Right cardiac atrium (tissue), 5 donors: ENCODE measurements at regions not wholly inside any gene's neighbourhood (a gene's known extent, or its start where the extent isn't known, plus 50 kb on each side); places are given as distances from the start of the nearest gene placed in this dataset.

ENCODE experiments used
- ATAC-seq, 2 donors: fragments of 200-7000 bp; cut with Tn5 transposase; one replicate each; pipeline versions ENCODE4 v1.8.0 to v1.9.1; 2020; ENCODE audit warnings: moderate library complexity in 2 of 2, mild to moderate bottlenecking in 1 of 2
- DNase-seq, 3 donors: peaks; one replicate each; pipeline ENCODE4 v3.0.0-alpha.2; 2020
- H3K27ac ChIP-seq: one replicate; pipeline ENCODE4 v1.5.1; 2013; ENCODE audit warnings: mild to moderate bottlenecking, low read length, control low read depth, moderate library complexity
- H3K27me3 ChIP-seq: one replicate; pipeline ENCODE4 v1.6.1; 2013; ENCODE audit not compliant: control insufficient read depth, insufficient read depth
- H3K4me1 ChIP-seq: one replicate; pipeline ENCODE4 v1.6.1; 2013; ENCODE audit warnings: low read length; ENCODE audit not compliant: control insufficient read depth, insufficient read depth
- H3K4me3 ChIP-seq: one replicate; pipeline ENCODE4 v1.5.1; 2013; ENCODE audit warnings: low read length, control low read depth
- H3K9me3 ChIP-seq: one replicate; pipeline ENCODE4 v1.6.1; 2013; ENCODE audit warnings: low read length; ENCODE audit not compliant: control insufficient read depth
- WGBS: extraction: QIAGEN DNeasy Blood & Tissue Kit; methylation state at CpG from one replicate; pipeline ENCODE4 v1.1.7; 2013; 5-methylcytosine and 5-hydroxymethylcytosine counted together
- intact Hi-C, 4 donors: fragments of 100-400 bp; cut with DNase I; formaldehyde crosslinking; loops; one replicate each; pipeline versions ENCODE4 v1.11.0 to v1.14.0; 2022 to 2023
- donor health status: healthy with polysubstance abuse.
- donor health status: DM: no; HTN: yes; CAD: no.
- donor health status: DM: no; HTN: no; CAD: no.
- donor health status: DM: no; HTN: yes; CAD: no; lungs with severe emphysema.
- donor health status: DM: yes; HTN: yes; CAD: no.

DNA sequence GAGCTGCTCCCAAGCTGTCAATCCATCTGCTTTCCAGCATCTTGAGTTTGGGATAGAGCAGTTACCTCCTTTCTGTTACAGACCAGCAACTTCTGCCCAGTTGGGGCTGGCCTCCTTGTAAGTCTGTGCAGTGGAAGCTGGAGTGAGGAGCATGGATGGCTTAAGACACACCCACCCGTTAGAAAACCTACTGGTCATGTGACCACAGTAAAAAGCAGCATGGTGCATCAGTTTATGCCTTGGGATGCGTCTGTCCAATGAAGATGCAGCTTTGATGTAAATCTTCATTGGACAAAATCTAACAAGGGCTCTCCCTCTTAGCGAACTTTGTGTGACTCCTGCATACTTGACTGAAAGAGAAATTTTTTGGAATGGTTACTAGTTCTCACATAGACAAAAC lies 453.5 kb downstream of the TYW1 start:
- Histone ChIP-seq H3K4me1 (no peaks in the 10 kb centered on the region), H3K27ac (no peak overlapping the region), H3K9me3 (no peaks in the 10 kb centered on the region), H3K27me3 (no peaks in the 10 kb centered on the region), H3K4me3 (no peak overlapping the region)
- intact Hi-C loops = no loop called here
- no peak for ATAC-seq
- WGBS = 70% methylated on average over 3 of the region's 3 CpGs
- DNase-seq = no peak

DNA sequence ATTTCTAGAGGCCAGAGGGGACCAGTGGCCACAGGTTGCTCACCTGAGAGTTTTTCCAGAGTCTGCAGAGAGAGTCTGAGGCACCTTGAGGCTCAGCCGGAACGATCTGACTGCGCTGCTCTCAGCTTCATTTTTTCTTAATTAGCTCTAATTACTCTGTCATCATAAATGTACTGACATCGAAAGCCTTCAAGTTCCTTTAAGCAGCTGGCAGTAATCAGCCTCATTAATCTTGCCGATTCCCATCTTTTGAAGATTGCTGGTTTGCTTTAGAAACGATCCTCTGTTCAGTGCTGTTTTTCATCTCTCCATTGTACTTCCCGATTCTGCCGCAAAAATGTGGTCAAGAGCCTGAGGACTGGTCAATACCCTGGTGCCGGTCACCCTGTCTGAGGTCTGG lies 454.7 kb downstream of the TYW1 start:
- 79% methylated on average over 9 of the region's 9 CpGs for WGBS

DNA sequence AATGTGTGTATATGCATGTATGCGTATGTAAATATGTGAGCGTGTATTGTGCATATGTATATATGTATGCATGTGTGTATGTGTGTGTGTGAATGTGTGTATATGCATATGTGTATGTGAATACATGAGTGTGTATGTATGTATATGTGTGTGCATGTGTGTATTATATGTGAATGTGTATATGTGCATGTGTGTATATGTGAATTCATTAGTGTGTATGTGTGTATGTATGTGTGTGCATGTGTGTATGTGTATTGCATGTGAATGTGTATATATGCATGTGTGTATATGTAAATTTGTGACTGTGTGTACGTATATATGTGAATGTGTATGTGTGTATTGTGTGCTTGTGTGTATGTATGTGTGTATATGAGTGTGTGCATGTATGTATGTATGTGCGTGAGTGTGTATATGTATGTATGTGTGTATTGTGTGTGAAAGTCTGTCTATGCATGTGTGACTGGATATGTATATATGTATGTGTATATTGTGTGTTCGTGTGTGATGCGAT lies 455.9 kb downstream of the TYW1 start:
- Histone ChIP-seq H3K27ac (no peak overlapping the region), H3K27me3 (no peaks in the 10 kb centered on the region), H3K4me3 (no peak overlapping the region), H3K4me1 (no peaks in the 10 kb centered on the region), H3K9me3 (no peaks in the 10 kb centered on the region)
- intact Hi-C loops = no loop called here
- WGBS = 95% methylated on average over 6 of the region's 6 CpGs
- no peak for DNase-seq
- no peak for ATAC-seq

More for the DNA sequence above, 454.7 kb downstream of the TYW1 start:
- intact Hi-C loops = no loop called here
- ATAC-seq (no peak), DNase-seq (no peak)
- Histone ChIP-seq H3K27me3 (no peaks in the 10 kb centered on the region), H3K4me3 (no peak overlapping the region), H3K4me1 (no peaks in the 10 kb centered on the region), H3K9me3 (no peaks in the 10 kb centered on the region), H3K27ac (no peak overlapping the region)

DNA sequence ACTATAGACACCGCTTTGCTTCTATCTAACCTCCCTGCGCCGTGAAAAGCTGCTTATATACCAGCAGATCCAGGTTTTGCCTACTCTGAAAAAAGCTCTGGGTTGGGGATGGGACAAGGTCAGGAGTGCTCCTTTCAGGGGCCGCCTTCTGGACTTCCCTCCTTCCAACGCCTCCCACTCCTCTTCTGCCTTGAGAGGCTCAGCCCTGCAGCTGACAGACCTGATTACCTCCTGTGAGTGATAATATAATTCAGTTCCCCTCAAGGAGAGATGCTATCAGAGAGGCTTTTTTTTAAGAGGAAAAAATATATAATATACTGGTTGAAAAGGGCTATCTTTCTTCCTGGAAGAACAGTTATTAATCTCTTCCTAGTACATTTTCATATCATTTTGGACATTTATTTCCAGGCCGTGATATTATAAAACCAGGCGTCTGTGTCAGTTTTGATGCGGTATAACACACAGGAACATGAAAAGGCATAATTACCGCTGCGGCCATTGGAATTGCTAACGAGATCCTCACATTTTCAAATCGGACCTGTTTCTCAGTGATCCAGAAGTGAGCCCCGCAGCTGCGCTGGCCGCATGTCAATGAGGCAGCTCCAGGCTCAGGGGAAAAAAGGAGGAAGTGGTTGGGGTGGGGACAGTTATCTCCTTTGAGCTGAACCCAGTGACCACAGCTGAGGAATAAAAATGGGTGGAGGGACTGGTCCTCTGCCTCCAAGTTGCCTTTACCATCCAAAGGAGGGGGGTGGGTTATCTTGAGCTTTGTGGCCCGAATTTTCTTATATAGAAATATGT lies 457.1 kb downstream of the TYW1 start:
- no peaks in the 10 kb centered on the region for H3K27me3 ChIP-seq
- intact Hi-C loops = no loop called here
- DNase-seq (no peak), ATAC-seq (no peak)
- no peak overlapping the region for H3K27ac ChIP-seq
- 59% methylated on average over 16 of the region's 16 CpGs for WGBS
- no peaks in the 10 kb centered on the region for H3K4me1 ChIP-seq
- no peaks in the 10 kb centered on the region for H3K9me3 ChIP-seq
- no peak overlapping the region for H3K4me3 ChIP-seq

DNA sequence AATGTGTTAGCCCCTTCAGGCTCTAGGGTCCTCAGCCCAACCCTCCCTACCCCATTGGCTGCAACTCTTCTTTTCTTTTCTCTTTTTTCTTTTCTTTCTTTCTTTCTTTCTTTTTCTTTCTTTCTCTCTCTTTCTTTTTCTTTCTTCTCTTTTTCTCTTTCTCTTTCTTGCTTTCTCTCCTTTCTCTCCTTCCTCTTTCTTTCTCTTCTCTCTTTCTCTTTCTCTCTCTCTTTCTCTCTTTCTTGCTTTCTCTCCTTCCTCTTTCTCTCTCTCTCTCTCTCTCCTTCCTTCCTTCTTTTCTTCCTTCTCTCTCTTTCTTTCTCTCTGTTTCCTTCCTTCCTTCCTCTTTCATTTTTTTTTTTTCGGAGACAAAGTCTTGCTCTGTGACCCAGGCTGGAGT lies 458.9 kb downstream of the TYW1 start:
- no peak for ATAC-seq

DNA sequence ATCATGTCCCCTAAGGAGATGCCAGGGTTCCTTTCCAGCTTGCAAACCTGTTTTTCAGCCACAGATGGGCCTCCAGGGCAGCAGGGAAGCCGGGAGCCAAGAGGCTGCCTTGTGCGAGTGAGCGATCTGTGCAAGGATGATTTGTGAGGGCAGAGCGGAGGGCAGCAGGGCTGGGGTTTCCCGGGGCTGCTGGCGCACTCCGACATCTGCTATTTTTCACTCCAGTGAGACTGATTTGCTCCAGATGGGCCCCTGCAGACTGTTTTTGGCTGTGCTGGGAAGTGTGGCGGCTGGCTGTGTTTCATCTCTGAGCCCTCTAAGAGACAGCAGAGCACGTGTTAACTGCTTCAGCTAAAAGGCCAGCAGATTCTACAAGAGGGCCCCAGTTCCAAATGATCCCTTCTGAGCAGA lies 466.2 kb downstream of the TYW1 start:
- peak; percentile 28 to 55 for ATAC-seq
- Histone ChIP-seq H3K4me3 (no peak overlapping the region), H3K4me1 (no peaks in the 10 kb centered on the region), H3K9me3 (no peaks in the 10 kb centered on the region), H3K27ac (no peak overlapping the region), H3K27me3 (no peaks in the 10 kb centered on the region)
- WGBS = 16% methylated on average over 9 of the region's 9 CpGs
- peak in 2 of 3 donors; percentile 50 to 52 for DNase-seq
- intact Hi-C loops = no loop called here

More for the DNA sequence above, 458.9 kb downstream of the TYW1 start:
- no peak for DNase-seq
- Histone ChIP-seq H3K4me1 (no peaks in the 10 kb centered on the region), H3K4me3 (no peak overlapping the region), H3K27me3 (no peaks in the 10 kb centered on the region), H3K27ac (no peak overlapping the region), H3K9me3 (no peaks in the 10 kb centered on the region)
- 72% methylated on average over 1 of the region's 1 CpG for WGBS
- intact Hi-C loops = no loop called here

DNA sequence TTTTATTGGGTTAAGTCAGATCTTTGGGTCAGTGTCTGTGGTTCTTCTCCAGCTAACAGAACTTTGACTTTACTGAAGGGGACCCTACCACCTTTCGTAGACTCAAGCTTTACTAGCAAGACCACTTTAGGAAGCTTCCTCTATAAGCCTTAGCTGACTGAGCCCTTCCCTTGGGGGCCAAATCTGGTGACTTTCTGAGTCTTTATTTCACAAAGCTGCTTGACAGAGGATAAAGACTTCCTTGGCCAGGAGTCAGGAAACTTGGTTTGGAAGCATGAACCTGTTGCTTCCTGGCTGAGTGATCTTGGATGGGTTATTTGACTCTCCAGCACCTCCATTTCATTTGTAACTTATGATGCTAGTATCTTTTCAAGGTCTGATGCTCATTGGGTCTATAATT lies 466.7 kb downstream of the TYW1 start:
- WGBS = 90% methylated on average over 1 of the region's 1 CpG
- intact Hi-C loops = no loop called here

DNA sequence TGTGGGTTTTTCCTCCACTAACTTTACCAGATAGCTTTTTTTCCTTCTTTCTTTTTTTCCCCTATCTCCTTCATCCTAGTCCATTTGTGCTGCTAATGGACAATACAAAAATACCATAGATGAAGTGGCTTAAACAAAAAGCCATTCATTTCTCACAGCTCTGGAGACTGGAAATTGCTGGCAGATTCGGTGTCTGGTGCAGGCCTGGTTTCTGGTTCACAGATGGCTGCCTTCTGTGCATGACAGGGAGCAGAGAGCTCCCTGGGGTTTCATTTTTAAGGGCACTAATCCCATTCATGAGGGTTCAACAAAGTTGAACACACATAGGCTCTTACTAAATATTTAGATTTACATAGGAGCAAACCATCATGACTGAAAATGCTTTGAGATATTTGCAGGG lies 467.4 kb downstream of the TYW1 start:
- ATAC-seq (no peak), DNase-seq (no peak)
- intact Hi-C loops = no loop called here
- H3K27ac ChIP-seq = no peak overlapping the region
- WGBS = 68% methylated on average over 1 of the region's 1 CpG
- no peak overlapping the region for H3K4me3 ChIP-seq
- H3K9me3 ChIP-seq = no peaks in the 10 kb centered on the region
- H3K4me1 ChIP-seq = no peaks in the 10 kb centered on the region
- H3K27me3 ChIP-seq = no peaks in the 10 kb centered on the region

More for the DNA sequence above, 466.7 kb downstream of the TYW1 start:
- no peak for DNase-seq
- H3K9me3 ChIP-seq = no peaks in the 10 kb centered on the region
- no peak for ATAC-seq
- no peak overlapping the region for H3K27ac ChIP-seq
- H3K4me3 ChIP-seq = no peak overlapping the region
- no peaks in the 10 kb centered on the region for H3K4me1 ChIP-seq
- H3K27me3 ChIP-seq = no peaks in the 10 kb centered on the region

DNA sequence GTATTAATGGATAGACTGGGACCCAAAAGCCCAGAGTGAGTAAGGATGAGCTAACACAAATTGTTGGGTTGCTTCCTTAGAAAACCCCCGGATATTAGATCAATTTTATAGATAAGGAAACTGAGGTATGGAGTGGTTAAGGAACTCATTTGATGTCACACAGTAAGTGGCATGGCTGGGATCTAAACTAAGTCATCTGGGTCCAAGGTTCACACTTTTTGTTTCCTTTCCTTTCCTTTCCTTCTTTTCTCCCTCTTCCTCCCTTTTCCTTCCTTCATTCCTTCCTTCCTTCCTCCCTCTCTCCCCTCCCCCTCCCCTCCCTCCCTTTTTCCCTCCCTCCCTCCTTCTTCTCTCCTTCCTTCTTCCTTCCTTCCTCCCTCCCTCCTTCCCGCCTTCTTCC lies 469.5 kb downstream of the TYW1 start:
- ATAC-seq = no peak
- no peak overlapping the region for H3K27ac ChIP-seq
- DNase-seq = no peak
- no peaks in the 10 kb centered on the region for H3K27me3 ChIP-seq
- WGBS = 82% methylated on average over 2 of the region's 2 CpGs
- H3K4me3 ChIP-seq = no peak overlapping the region
- no peaks in the 10 kb centered on the region for H3K4me1 ChIP-seq
- H3K9me3 ChIP-seq = no peaks in the 10 kb centered on the region
- intact Hi-C loops = no loop called here

DNA sequence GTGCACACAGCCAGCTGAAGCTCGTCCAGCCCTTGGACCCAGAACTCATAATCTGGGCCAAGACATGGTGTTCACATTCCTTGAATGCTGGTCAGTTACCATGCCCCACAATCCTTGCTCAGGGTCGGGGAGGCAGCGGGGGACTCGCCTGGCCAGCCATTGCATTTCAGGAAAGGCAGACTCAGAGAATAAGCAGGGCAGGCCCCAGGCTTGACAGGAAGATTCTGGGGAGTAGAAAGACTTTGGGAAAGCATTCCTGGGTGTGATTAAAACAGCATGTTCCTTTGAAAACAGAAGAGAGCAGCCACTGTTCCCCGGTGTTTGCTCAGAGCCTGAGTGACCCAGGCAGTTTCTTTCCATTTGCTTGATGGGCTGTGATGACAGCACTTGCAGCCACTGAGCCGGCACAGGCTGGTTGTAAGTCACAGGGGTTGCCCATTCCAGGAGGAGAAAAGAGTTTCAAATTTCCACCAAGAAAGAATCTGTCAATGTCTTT lies 473.7 kb downstream of the TYW1 start:
- H3K4me1 ChIP-seq = no peaks in the 10 kb centered on the region
- peak; percentile 41 to 72 for ATAC-seq
- H3K27ac ChIP-seq = no peak overlapping the region
- H3K4me3 ChIP-seq = no peak overlapping the region
- H3K9me3 ChIP-seq = no peaks in the 10 kb centered on the region
- peak in 2 of 3 donors; percentile 65 to 69 for DNase-seq
- no peaks in the 10 kb centered on the region for H3K27me3 ChIP-seq
- intact Hi-C loops = no loop called here
- WGBS = 30% methylated on average over 6 of the region's 6 CpGs

DNA sequence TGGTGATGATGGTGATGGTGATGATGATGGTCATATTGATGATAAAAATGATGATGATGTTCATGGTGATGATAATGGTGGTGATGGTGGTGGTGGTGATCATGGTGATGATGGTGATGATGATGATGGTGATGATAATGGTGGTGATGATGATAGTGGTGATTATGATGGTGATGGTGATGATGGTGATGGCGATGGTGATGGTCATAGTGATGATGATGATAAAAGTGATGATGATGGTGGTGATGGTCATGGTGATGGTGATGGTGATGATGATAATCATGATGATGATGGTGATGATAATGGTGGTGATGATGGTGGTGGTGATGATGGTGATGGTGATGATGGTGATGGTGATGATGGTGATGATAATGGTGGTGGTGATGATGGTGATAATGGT lies 478.7 kb downstream of the TYW1 start:
- Histone ChIP-seq H3K4me1 (no peaks in the 10 kb centered on the region), H3K4me3 (no peak overlapping the region), H3K9me3 (no peaks in the 10 kb centered on the region), H3K27me3 (no peaks in the 10 kb centered on the region), H3K27ac (no peak overlapping the region)
- WGBS = 97% methylated on average over 1 of the region's 1 CpG
- ATAC-seq (no peak), DNase-seq (no peak)
- intact Hi-C loops = no loop called here
